ENCODE measurements at regions not wholly inside any gene's neighbourhood (a gene's known extent, or its start where the extent isn't known, plus 50 kb on each side); places are given as distances from the start of the nearest gene placed in this dataset.

- peaks cover 0 to 18% (median 12%) of the 10 kb centered on the region in 6 donors for H3K4me1 ChIP-seq
- H3K36me3 ChIP-seq: no peaks in the 10 kb centered on the region
- TF ChIP-seq CTCF (IDR thresholded peaks at IDR 0.05 in 8 of 11, conservative IDR thresholded peaks at IDR 0.05 in 3 of 11) (no peak), POLR2AphosphoS5 (IDR thresholded peaks at IDR 0.05) (no peak), POLR2A (IDR thresholded peaks at IDR 0.05) (no peak)
- intact Hi-C loops (cut with DNase I; ENCODE audit: low total_unique reads): no loop called here
- peaks cover 0 to 35% (median 0%) of the 10 kb centered on the region in 7 donors for H3K27me3 ChIP-seq (replicated peaks in 1 of 7)
- DNase-seq: no peak
- no peak overlapping the region for H3K4me3 ChIP-seq
- WGBS, 5 donors: 76 to 86% (median 78%) methylated on average over 3 of the region's 3 CpGs
- peaks cover 0 to 23% (median 17%) of the 10 kb centered on the region in 8 donors for H3K9me3 ChIP-seq
- H3K27ac ChIP-seq: peak overlapping the region in 1 of 8 donors; percentile 14
Measured at GRCh38 chr21:35424122-35424521, 375.0 kb upstream of the RUNX1 start.

- 74 to 88% (median 83%) methylated on average over 1 of the region's 1 CpG for WGBS, 5 donors
- DNase-seq: no peak
- Histone ChIP-seq H3K4me1 (peaks cover 0 to 14% (median 11%) of the 10 kb centered on the region in 6 donors), H3K9me3 (peaks cover 0 to 23% (median 17%) of the 10 kb centered on the region in 8 donors), H3K27me3 (replicated peaks in 1 of 7) (peaks cover 0 to 33% (median 0%) of the 10 kb centered on the region in 7 donors), H3K27ac (peak overlapping the region in 2 of 8 donors; percentile 14 to 19), H3K36me3 (no peaks in the 10 kb centered on the region), H3K4me3 (no peak overlapping the region)
- TF ChIP-seq POLR2AphosphoS5 (IDR thresholded peaks at IDR 0.05) (no peak), CTCF (IDR thresholded peaks at IDR 0.05 in 8 of 11, conservative IDR thresholded peaks at IDR 0.05 in 3 of 11) (no peak)
- intact Hi-C loops (cut with DNase I; ENCODE audit: low total_unique reads): no loop called here
Measured at GRCh38 chr21:35423709-35424108, 374.6 kb upstream of the RUNX1 start.

- H3K9me3 ChIP-seq: peaks cover 0 to 23% (median 17%) of the 10 kb centered on the region in 8 donors
- intact Hi-C loops (cut with DNase I; ENCODE audit: low total_unique reads): no loop called here
- peaks cover 0 to 20% (median 0%) of the 10 kb centered on the region in 7 donors for H3K27me3 ChIP-seq (replicated peaks in 1 of 7)
- no peak overlapping the region for H3K27ac ChIP-seq
- peaks cover 0 to 3% (median 0%) of the 10 kb centered on the region in 6 donors for H3K4me1 ChIP-seq
- no peak overlapping the region for H3K4me3 ChIP-seq
- no peak for DNase-seq
- H3K36me3 ChIP-seq: no peaks in the 10 kb centered on the region
- TF ChIP-seq CTCF (IDR thresholded peaks at IDR 0.05 in 8 of 11, conservative IDR thresholded peaks at IDR 0.05 in 3 of 11) (no peak), POLR2A (IDR thresholded peaks at IDR 0.05) (no peak), POLR2AphosphoS5 (IDR thresholded peaks at IDR 0.05) (no peak)
Measured at GRCh38 chr21:35422011-35422410, 372.9 kb upstream of the RUNX1 start.

GRCh38 chr21:35421221-35421620 lies 372.1 kb upstream of the RUNX1 start:
- Histone ChIP-seq H3K36me3 (no peaks in the 10 kb centered on the region), H3K9me3 (peaks cover 0 to 23% (median 17%) of the 10 kb centered on the region in 8 donors), H3K27me3 (replicated peaks in 1 of 7) (peaks cover 0 to 12% (median 0%) of the 10 kb centered on the region in 7 donors), H3K4me1 (peaks cover 0 to 3% (median 0%) of the 10 kb centered on the region in 6 donors), H3K27ac (no peak overlapping the region), H3K4me3 (no peak overlapping the region)
- intact Hi-C loops (cut with DNase I; ENCODE audit: low total_unique reads): no loop called here
- DNase-seq: no peak
- WGBS, 5 donors: 86 to 96% (median 91%) methylated on average over 5 of the region's 5 CpGs
- no peak for TF ChIP-seq POLR2AphosphoS5 (IDR thresholded peaks at IDR 0.05)
- TF ChIP-seq POLR2A (IDR thresholded peaks at IDR 0.05): no peak
- TF ChIP-seq CTCF (IDR thresholded peaks at IDR 0.05 in 8 of 11, conservative IDR thresholded peaks at IDR 0.05 in 3 of 11): no peak

Data from spleen (tissue), 11 donors.